ENCODE measurements at regions not wholly inside any gene's neighbourhood (a gene's known extent, or its start where the extent isn't known, plus 50 kb on each side); places are given as distances from the start of the nearest gene placed in this dataset.

DNA sequence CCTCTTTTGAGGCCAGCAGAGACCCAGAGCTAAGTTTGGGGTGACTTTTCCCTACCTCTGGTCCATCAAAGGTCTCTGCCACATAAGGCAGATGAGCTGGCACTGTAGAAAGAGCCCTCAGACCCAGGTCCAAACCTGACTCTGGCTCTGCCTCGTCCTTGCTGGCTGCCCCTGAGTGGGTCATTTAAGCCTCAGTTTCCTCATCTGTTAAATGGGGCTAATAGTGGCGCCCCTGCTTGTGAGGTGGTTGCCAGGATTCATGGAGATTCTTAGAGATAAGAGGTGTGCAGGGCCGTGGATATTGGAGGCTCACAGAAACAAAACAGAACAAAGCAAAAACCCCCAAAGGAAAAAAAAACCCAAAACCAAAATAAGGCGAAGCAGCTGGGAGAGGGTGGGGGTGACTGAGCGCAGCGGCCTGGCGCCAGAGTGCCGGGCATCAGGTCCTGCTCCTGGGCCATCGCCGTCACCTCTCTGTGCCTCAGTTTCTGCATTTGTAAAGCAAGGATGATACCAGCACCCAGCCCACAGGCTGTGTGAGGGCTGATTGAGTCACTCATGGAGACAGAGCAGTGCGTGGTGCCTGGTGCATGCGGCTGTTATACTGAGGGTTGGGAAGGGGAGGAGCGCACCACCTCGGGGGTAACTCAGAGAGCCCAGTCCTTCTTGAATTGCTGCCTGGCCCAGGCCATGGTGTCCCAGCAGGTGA lies 133.8 kb upstream of the PTPN1 start:
- TF ChIP-seq POLR2A (IDR thresholded peaks at IDR 0.05; ENCODE audit: low read length) (no peak), GATA1 (IDR thresholded peaks at IDR 0.05; ENCODE audit: low read depth, low read length) (no peak)
